Mammary epithelial cell (primary cell): ENCODE measurements at regions not wholly inside any gene's neighbourhood (a gene's known extent, or its start where the extent isn't known, plus 50 kb on each side); places are given as distances from the start of the nearest gene placed in this dataset.

Experiments
- EZH2 ChIP-seq: IDR thresholded peaks from 2 replicates; pipeline ENCODE4 v1.6.1; 2012; ENCODE audit warnings: low read length, inconsistent platforms, borderline replicate concordance
- TF ChIP-seq, protein P1 (sequence below), 2 donors: IDR thresholded peaks in 1 of 2; conservative IDR thresholded peaks in 1 of 2; 2 replicates each; pipeline ENCODE4 v1.5.1; 2011 to 2012; ENCODE audit warnings: inconsistent platforms in 2 of 2, low read length in 2 of 2, mild to moderate bottlenecking in 2 of 2, control low read depth in 1 of 2, low read depth in 1 of 2; ENCODE audit not compliant: insufficient read depth in 1 of 2; ENCODE audit errors: extremely low read depth in 1 of 2

GRCh38 chr10:81042647-81043046 lies 504.9 kb downstream of the SH2D4B start:
- TF ChIP-seq, protein P1, sequence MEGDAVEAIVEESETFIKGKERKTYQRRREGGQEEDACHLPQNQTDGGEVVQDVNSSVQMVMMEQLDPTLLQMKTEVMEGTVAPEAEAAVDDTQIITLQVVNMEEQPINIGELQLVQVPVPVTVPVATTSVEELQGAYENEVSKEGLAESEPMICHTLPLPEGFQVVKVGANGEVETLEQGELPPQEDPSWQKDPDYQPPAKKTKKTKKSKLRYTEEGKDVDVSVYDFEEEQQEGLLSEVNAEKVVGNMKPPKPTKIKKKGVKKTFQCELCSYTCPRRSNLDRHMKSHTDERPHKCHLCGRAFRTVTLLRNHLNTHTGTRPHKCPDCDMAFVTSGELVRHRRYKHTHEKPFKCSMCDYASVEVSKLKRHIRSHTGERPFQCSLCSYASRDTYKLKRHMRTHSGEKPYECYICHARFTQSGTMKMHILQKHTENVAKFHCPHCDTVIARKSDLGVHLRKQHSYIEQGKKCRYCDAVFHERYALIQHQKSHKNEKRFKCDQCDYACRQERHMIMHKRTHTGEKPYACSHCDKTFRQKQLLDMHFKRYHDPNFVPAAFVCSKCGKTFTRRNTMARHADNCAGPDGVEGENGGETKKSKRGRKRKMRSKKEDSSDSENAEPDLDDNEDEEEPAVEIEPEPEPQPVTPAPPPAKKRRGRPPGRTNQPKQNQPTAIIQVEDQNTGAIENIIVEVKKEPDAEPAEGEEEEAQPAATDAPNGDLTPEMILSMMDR (conservative IDR thresholded peaks at IDR 0.05 in 1 of 2, IDR thresholded peaks at IDR 0.05 in 1 of 2; ENCODE audit: extremely low read depth in 1 of 2, insufficient read depth in 1 of 2, low read depth in 1 of 2, low read length in 2 of 2): no peak
- no peak for TF ChIP-seq EZH2
